SIG-M5 treated with dmso at 0.1 percent for 504 hours (cell line): ENCODE measurements at regions not wholly inside any gene's neighbourhood (a gene's known extent, or its start where the extent isn't known, plus 50 kb on each side); places are given as distances from the start of the nearest gene placed in this dataset.

Experiments used
- DNase-seq: peaks from one replicate; lab custom pipeline; 2025; ENCODE audit not compliant: unreplicated experiment; lab: John Stamatoyannopoulos, UW

DNA sequence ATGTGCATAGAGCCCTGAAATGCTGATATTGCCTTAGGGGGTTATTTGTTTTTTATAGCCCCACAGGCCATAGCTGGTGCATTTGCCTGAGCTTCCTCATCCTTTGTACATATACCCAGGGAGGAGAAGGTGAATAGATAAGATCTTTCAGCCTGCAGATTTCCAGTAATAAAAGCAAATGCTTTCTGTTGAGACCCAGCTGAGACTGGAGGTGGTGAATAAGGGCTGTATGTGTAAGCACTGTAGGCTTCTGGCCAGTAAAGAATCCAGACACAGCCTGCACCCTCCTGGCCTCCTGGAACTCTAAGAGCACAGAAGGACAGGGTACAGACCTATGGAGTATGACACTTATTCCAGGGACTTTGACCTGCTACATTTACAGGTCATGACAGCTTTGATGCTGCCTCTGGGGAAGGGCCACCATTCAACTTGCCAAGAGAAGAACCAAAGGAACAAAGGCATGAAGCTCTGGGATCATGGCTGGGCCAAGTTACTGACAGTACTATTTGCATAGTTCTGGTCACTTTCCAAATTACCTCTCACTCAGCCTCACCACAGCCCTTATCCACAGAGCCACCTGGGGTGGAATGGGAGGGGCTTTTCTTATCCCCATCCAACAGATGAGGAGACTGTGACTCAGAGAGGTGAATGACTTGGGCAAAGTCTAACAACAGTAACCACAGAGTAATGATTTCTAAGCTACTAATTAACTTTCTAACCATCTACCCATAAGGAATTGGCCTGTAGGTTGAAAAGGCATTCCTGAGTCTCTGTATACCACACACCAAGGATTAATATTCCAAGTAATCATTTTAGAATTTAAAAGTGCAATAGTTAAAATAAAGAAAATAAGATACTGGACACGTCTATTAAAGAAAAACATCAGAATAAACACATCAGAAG, 604.5 kb upstream of the KLF4 start:
- no peak for DNase-seq

DNA sequence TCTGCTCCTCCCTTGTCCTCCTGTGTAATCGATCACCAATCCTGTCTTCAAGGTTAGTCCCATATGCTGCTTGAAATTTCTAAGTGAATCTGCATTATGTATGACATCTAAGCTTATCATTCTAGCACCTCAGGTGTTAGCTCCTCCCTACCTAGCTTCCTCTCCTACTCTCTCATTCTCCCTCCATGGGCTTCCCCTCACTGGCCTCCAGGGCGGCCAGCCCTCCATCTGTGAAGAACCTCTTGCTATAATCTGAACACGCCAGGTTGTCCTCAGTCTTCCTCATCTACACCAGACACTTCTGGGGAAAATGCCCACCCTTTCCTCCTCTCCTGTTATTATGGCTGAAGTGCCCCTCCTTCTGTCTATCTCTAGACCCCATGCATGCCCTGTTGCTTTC, 599.3 kb upstream of the KLF4 start:
- DNase-seq = no peak

GRCh38 chr9:108087781-108088180, 598.2 kb upstream of the KLF4 start:
- DNase-seq = no peak

GRCh38 chr9:108086624-108087023, 597.1 kb upstream of the KLF4 start:
- no peak for DNase-seq

DNA sequence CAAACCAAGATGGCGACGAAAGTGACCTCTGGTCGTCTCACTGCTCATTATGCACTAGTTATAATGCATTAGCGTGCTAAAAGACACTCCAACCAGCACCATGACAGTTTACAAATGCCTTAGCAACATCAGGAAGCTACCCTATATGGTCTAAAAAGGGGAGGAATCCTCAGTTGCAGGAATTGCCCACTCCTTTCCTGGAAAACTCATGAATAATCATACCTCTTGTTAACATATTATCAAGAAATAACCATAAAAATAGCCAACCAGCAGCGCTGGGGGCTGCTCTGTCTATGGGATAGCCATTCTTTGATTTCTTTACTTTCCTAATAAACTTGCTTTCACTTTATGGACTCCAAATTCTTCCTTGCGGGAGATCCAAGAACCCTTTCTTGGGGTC, 595.7 kb upstream of the KLF4 start:
- DNase-seq = no peak

GRCh38 chr9:108083796-108084352, 594.3 kb upstream of the KLF4 start:
- peak; percentile 71 for DNase-seq

GRCh38 chr9:108083160-108083750, 593.7 kb upstream of the KLF4 start:
- no peak for DNase-seq

DNA sequence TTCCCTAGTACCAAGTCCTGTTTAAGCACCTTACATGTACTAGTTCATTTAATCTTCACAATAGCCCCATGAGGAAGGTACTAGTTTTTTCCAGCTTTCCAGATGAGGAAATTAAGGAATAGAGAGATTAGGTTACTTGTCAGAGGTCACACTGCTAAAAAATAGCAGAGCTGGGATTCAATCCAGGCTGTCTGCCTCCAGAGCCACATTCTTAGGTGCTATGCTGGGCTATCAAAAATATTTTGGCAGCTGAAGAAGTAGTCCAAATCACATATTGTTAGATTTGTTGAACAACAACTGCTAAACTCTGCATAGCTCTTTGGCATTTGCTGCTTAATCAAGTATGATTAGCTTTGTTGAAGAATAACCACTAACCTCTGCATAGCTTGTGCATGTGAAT, 591.5 kb upstream of the KLF4 start:
- no peak for DNase-seq

- DNase-seq = no peak
These were observed 590.7 kb upstream of the KLF4 start for GRCh38 chr9:108080285-108080684.

GRCh38 chr9:108078811-108079210, 589.2 kb upstream of the KLF4 start:
- no peak for DNase-seq

GRCh38 chr9:108078375-108078774, 588.8 kb upstream of the KLF4 start:
- no peak for DNase-seq

- no peak for DNase-seq
These were observed 588.0 kb upstream of the KLF4 start for GRCh38 chr9:108077556-108077955.

DNA sequence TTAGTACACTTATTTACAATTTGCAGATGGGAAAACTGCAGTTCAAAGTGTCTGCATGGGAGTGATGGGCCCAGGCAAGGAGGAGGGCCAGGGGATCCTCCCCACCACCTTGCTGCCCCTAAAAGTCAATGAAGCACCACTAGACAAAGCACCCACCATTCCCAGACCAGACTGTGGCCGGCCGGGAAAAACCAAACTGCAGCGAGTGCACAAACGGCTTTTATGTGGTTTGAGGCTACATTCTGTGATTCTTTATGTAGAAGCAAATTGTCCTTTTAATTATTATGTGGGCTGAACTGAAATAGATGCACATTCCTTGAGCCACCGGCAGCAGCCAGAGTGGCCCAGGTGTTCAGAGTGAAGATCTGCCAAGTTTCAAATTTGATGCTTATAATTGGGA, 585.3 kb upstream of the KLF4 start:
- DNase-seq = no peak

- DNase-seq = peak; percentile 51
These were observed 584.3 kb upstream of the KLF4 start for GRCh38 chr9:108073823-108074222.

- DNase-seq = no peak
These were observed 583.2 kb upstream of the KLF4 start for GRCh38 chr9:108072740-108073139.

- no peak for DNase-seq
These were observed 581.3 kb upstream of the KLF4 start for GRCh38 chr9:108070861-108071260.

DNA sequence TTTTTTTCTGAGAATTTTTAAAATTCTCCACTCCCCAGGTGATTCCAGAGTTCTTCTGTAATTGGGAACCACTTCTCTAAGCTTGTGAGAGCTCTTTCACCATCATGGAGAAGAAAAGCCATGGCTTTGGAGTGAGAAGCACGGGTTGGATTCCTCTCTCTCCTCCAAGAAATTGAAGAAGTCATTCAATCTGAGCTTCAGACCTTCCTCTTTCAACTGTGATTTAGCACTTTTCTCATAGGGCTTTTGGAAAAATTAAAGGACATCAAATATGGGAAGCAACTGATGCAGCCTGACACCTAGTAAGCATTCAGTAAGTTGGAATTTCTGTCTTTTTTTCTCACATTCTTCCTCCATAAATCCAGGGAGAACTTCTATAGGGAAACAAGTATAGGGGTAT, 580.4 kb upstream of the KLF4 start:
- no peak for DNase-seq

- no peak for DNase-seq
These were observed 573.1 kb upstream of the KLF4 start for GRCh38 chr9:108062680-108063079.

- no peak for DNase-seq
These were observed 570.6 kb upstream of the KLF4 start for GRCh38 chr9:108060175-108060574.

GRCh38 chr9:108058135-108058814, 568.7 kb upstream of the KLF4 start:
- DNase-seq = no peak

GRCh38 chr9:108057421-108058134, 568.0 kb upstream of the KLF4 start:
- DNase-seq = peak; percentile 71
